DOHH2 (cell line): ENCODE measurements at regions not wholly inside any gene's neighbourhood (a gene's known extent, or its start where the extent isn't known, plus 50 kb on each side); places are given as distances from the start of the nearest gene placed in this dataset.
"Not testable (repeated sequence)": the region's sequence is repeated elsewhere in the genome, so short reads cannot be mapped to it uniquely, and the experiment has no call there.

ENCODE experiments used
- H3F3A ChIP-seq: fragments of 200-600 bp; sonication (generic), shearing (Covaris generic); 2 replicates; pipeline ENCODE4 v1.6.0; 2016; ENCODE audit warnings: antibody characterized with exemption, mild to moderate bottlenecking; ENCODE audit not compliant: control insufficient read depth, insufficient read depth
- H3K27ac ChIP-seq: fragments of 200-600 bp; sonication (generic); 2 replicates; pipeline ENCODE4 v1.5.1; 2014; ENCODE audit warnings: low read depth, mild to moderate bottlenecking, low read length, moderate library complexity
- H3K27me3 ChIP-seq: fragments of 200-600 bp; sonication (generic); 2 replicates; pipeline ENCODE4 v1.6.1; 2014; ENCODE audit warnings: mild to moderate bottlenecking, low read length, mixed read lengths; ENCODE audit not compliant: control insufficient read depth
- H3K36me3 ChIP-seq: fragments of 200-600 bp; sonication (generic); 2 replicates; pipeline ENCODE4 v1.6.1; 2014; ENCODE audit warnings: mild to moderate bottlenecking, low read length, moderate library complexity, mixed read lengths; ENCODE audit not compliant: control insufficient read depth
- H3K4me1 ChIP-seq: fragments of 200-600 bp; sonication (generic); 2 replicates; pipeline ENCODE4 v1.6.1; 2014; ENCODE audit warnings: mild to moderate bottlenecking, low read length, mixed read lengths; ENCODE audit not compliant: control insufficient read depth
- H3K4me2 ChIP-seq: fragments of 200-600 bp; sonication (generic); 2 replicates; pipeline ENCODE4 v1.6.0; 2014; ENCODE audit warnings: mild to moderate bottlenecking, low read length, moderate library complexity
- H3K4me3 ChIP-seq: fragments of 200-600 bp; sonication (generic); 2 replicates; pipeline ENCODE4 v1.5.1; 2014; ENCODE audit warnings: mild to moderate bottlenecking, low read length, mixed read lengths
- H3K79me2 ChIP-seq: fragments of 200-600 bp; sonication (generic); 2 replicates; pipeline ENCODE4 v1.6.1; 2014; ENCODE audit warnings: mild to moderate bottlenecking, low read length, mixed read lengths; ENCODE audit not compliant: control insufficient read depth
- H3K9me2 ChIP-seq: fragments of 200-600 bp; sonication (generic); replicated peaks from 2 replicates; pipeline ENCODE4 v1.6.1; 2014; ENCODE audit warnings: mild to moderate bottlenecking, low read length, mixed read lengths; ENCODE audit not compliant: control insufficient read depth
- H3K9me3 ChIP-seq: fragments of 200-600 bp; sonication (generic); 2 replicates; pipeline ENCODE4 v1.6.1; 2014; ENCODE audit warnings: antibody characterized with exemption, low read length, mixed read lengths; ENCODE audit not compliant: control insufficient read depth, insufficient read depth
- H4K20me1 ChIP-seq: fragments of 200-600 bp; sonication (generic); 2 replicates; pipeline ENCODE4 v1.6.0; 2014; ENCODE audit warnings: low read depth, mild to moderate bottlenecking, antibody characterized with exemption, low read length, moderate library complexity; ENCODE audit not compliant: control insufficient read depth, insufficient read depth
- EZH2phosphoT487 ChIP-seq: fragments of 200-600 bp; sonication (generic); IDR thresholded peaks from 2 replicates; pipeline ENCODE4 v1.6.1; 2017; ENCODE audit warnings: borderline replicate concordance, mild to moderate bottlenecking, antibody characterized with exemption, low read length, moderate library complexity, mixed read lengths
- TF ChIP-seq, protein P1 (sequence below): fragments of 200-600 bp; sonication (generic); IDR thresholded peaks from one replicate; pipeline ENCODE4 v1.5.1; 2014; ENCODE audit warnings: antibody characterized with exemption, mild to moderate bottlenecking, low read depth, low read length; ENCODE audit not compliant: poor library complexity, severe bottlenecking

DNA sequence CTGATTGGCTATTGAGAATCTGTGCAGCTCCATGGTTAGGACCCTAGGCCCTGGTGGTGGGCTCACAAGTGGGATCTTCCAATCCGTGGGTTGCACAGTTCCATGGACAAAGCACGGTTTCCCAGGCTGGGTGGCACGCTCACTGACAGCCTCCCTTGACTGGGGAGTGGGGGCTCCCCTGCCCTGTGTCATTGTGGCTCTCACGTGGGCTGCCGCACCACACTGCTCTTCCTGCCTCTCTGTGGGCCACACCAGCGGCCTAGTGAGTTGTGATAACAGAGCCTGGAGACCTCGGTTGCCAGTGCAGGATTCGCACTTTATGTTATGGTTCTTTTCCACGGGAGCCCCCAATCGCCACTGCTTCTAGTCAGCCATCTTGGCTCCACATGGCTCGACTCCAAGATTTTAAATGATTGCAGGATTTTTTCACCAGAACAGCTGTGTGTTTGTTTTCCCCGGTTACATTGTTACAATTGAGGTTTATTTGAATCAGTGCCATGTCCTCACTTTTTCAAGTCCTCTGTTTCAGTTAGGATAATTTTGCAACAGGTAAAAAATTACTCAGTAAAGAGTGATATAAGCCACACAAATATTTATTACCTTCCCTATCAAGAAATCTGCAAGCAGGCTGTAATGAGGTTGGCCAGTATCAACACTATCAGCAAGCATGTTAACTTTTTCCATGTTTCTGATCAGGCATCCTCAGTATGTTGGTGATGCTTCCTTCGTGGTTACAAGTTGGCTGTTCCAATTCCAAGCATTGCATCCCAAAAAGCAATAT is 253.8 kb downstream of the ZNF608 start:
- Histone ChIP-seq H3K36me3 (no peaks in the 10 kb centered on the region), H3K27me3 (no peaks in the 10 kb centered on the region), H3K79me2 (no peaks in the 10 kb centered on the region), H3K9me2 (no peaks in the 10 kb centered on the region), H4K20me1 (no peaks in the 10 kb centered on the region), H3K9me3 (no peaks in the 10 kb centered on the region; the same call in 1 of the 2 replicates), H3K27ac (no peak overlapping the region), H3K4me3 (no peak overlapping the region), H3K4me1 (no peaks in the 10 kb centered on the region), H3F3A (no peaks in the 10 kb centered on the region), H3K4me2 (no peak overlapping the region)
- TF ChIP-seq, protein P1, sequence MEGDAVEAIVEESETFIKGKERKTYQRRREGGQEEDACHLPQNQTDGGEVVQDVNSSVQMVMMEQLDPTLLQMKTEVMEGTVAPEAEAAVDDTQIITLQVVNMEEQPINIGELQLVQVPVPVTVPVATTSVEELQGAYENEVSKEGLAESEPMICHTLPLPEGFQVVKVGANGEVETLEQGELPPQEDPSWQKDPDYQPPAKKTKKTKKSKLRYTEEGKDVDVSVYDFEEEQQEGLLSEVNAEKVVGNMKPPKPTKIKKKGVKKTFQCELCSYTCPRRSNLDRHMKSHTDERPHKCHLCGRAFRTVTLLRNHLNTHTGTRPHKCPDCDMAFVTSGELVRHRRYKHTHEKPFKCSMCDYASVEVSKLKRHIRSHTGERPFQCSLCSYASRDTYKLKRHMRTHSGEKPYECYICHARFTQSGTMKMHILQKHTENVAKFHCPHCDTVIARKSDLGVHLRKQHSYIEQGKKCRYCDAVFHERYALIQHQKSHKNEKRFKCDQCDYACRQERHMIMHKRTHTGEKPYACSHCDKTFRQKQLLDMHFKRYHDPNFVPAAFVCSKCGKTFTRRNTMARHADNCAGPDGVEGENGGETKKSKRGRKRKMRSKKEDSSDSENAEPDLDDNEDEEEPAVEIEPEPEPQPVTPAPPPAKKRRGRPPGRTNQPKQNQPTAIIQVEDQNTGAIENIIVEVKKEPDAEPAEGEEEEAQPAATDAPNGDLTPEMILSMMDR: no peak
- TF ChIP-seq EZH2phosphoT487: no peak

DNA sequence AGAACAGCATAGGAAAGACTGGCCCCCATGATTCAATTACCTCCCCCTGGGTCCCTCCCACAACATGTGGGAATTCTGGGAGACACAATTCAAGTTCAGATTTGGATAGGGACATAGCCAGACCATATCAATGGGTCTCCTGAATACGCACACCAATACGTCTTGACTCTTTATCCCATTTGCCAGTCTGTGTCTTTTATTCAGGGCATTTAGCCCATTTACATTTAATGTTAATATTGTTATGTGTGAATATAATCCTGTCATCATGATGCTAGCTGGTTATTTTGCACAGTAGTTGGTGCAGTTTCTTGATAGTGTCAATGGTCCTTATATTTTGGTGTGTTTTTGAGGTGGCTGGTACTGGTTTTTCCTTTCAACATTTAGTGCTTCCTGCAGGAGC is 256.1 kb downstream of the ZNF608 start:
- not testable (repeated sequence) for H3K9me2 ChIP-seq, H4K20me1 ChIP-seq, H3K4me3 ChIP-seq, H3K36me3 ChIP-seq, H3K4me2 ChIP-seq, H3K4me1 ChIP-seq, H3K27me3 ChIP-seq, H3K9me3 ChIP-seq, H3F3A ChIP-seq, H3K79me2 ChIP-seq, H3K27ac ChIP-seq

DNA sequence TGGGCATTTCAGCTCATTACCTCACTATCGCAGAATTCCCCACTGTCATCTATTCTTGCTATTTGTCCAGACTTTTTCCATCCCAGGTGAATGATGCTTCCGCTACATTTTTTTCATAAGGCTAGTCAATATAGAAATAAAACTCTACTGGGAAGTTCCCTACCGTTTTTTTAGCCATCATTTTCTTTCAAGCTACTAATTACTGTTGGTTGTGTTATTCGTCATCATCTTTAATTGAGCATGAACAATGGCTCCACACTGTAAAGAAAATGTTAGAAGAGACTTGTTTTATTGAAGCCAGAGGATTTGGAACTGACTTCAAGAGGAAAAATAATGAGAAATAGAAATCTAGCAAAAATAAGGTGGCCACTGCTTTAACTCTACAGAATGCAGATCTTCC is 265.0 kb downstream of the ZNF608 start:
- no peak overlapping the region for H3K4me2 ChIP-seq
- no peaks in the 10 kb centered on the region for H3F3A ChIP-seq
- H3K27me3 ChIP-seq: no peaks in the 10 kb centered on the region
- H4K20me1 ChIP-seq: no peaks in the 10 kb centered on the region
- H3K79me2 ChIP-seq: no peaks in the 10 kb centered on the region
- H3K36me3 ChIP-seq: no peaks in the 10 kb centered on the region
- peaks cover 3% of the 10 kb centered on the region; the same call in 1 of the 2 replicates for H3K9me3 ChIP-seq
- H3K4me3 ChIP-seq: no peak overlapping the region
- H3K27ac ChIP-seq: no peak overlapping the region
- H3K4me1 ChIP-seq: no peaks in the 10 kb centered on the region
- TF ChIP-seq, protein P1: no peak
- TF ChIP-seq EZH2phosphoT487: no peak
- no peaks in the 10 kb centered on the region for H3K9me2 ChIP-seq

DNA sequence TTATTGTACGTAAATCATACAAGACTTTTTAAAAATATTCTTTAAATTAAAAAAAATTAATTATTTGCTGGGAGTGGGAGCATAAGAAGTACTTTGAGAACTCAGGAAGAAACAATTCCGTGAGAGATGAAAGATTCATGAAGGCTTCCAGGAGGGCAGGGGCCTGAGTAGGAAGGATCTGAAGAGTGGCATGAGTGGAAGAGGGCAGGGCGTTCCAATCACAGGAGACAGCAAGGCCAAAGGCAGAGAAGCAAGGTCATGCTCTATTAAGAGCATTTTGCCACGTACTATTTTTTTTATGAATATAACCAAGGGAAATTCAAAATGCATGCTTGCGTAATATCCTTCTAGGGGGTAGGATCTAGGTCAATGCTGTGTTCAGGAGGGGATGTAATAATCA is 265.5 kb downstream of the ZNF608 start:
- peaks cover 3% of the 10 kb centered on the region; the same call in 1 of the 2 replicates for H3K9me3 ChIP-seq
- no peaks in the 10 kb centered on the region for H4K20me1 ChIP-seq
- H3K9me2 ChIP-seq: no peaks in the 10 kb centered on the region
- no peak overlapping the region for H3K27ac ChIP-seq
- no peak overlapping the region for H3K4me2 ChIP-seq
- H3K4me3 ChIP-seq: no peak overlapping the region
- no peaks in the 10 kb centered on the region for H3K27me3 ChIP-seq
- TF ChIP-seq, protein P1: no peak
- no peak for TF ChIP-seq EZH2phosphoT487
- H3K36me3 ChIP-seq: no peaks in the 10 kb centered on the region
- H3K79me2 ChIP-seq: no peaks in the 10 kb centered on the region
- H3F3A ChIP-seq: no peaks in the 10 kb centered on the region
- H3K4me1 ChIP-seq: no peaks in the 10 kb centered on the region
